GM19467 (cell line): ENCODE measurements at regions not wholly inside any gene's neighbourhood (a gene's known extent, or its start where the extent isn't known, plus 50 kb on each side); places are given as distances from the start of the nearest gene placed in this dataset.

ENCODE experiments used
- ATAC-seq: cut with Tn5 transposase; IDR thresholded peaks from one replicate; pipeline ENCODE4 v1.9.1; 2021; ENCODE audit warnings: mild to moderate bottlenecking, moderate library complexity; ENCODE audit not compliant: unreplicated experiment

DNA sequence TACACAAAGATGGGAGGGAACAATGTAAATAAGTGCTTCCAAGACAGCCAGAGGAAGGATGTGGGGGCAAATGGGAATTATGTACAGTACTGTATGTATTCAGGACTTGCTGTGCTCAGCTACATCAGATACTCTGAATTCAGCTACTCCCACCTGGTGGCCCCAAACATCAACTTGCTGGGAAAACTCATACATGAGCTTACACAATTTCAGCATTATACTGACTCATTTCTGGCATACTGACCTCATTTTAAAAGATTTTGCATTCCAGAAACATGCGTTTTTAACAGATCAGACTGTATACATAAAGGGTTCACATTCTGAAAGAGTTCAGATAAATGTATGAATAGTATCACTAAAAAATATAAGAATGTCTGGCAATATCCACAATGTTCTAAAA is 59.7 kb downstream of the GPX5 start:
- no peak for ATAC-seq

DNA sequence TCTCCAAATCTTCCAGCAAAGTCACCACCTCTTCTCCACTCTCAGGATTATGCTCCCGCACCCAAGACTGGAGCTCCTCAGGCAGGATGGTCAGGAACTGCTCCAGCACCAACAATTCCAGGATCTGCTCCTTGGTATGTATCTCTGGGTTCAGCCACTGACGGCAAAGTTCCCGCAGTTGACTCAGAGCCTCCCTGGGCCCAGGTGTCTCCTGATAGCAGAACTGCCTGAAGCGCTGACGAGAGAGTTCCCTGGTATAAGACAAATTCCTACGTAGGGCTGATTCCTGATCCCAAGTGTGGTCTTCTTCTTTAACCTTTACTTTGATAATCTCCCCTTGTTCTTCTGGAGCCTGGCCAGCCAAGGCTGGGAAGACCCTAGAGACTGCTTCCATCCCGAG is 60.6 kb downstream of the GPX5 start:
- ATAC-seq: no peak

DNA sequence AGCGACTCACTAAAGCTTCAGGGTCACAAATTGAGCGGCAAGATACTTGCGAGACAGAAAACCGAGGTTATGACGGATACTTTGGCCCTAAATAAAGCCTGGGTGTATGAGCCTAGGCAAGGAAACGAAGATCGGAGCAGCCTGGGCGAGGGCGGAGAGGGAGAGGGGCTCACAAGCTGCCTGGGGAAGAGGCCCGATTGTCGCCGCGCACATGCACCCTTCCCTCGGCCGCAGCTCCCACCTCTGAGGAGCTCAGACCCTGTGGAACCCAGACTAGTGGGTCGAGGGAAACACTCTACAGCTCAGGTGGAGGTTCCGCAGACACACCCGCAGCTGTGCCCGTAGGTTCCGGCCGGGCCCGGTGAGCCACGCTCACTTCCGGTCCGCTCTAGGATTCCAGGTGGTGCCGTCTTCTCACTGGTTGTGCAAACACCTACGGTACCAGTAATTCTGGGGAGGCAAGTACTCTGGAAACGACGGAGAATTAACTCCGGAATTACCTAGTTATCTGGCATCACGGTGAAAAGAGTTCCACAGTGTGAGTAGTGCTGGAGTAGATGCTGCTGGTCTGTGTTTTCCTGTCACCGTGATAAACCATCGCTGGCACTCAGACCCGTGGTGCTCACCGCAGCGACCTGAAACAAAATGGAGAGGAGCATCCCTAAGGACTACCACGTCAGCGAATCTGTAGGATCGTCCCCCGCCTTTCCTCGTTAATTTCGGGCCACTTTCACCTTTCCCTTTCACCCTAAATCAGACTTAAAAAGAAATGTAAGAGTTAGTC is 61.5 kb downstream of the GPX5 start:
- ATAC-seq: peak; percentile 66

DNA sequence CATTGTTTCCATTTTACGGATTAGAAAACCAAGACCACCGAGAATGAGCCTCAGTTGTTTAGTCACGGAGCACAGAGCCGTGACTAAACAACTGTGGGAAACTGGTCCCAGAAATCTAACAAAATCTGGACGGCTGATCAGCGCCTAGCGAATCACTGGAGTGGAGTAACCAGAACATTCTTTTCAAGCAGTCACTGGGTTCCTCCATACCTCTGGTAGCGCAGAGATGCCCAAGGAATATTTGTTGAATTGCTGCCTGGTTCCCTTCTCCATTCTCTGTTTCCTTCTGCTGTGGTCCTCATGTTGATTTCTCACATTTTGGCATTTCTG is 62.0 kb downstream of the GPX5 start:
- no peak for ATAC-seq

DNA sequence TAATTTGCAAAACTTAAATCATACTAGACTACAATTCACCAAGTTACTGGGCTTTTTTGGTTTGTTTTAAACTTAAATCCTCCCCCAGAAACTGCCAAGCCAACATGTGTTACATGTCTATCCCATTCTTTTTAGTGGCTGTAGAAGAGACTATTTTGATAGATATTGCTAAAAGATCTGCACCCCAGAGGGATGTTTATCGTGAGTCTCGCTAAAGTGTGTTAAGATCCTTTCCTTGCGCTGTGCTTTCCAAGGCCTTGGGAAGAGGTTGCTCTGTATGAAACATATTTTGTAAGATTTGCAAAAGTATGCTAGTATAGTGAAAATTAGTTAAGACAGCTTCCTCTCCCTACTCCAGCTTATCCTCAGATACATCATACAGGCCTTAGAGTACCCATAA is 63.0 kb downstream of the GPX5 start:
- ATAC-seq: no peak

DNA sequence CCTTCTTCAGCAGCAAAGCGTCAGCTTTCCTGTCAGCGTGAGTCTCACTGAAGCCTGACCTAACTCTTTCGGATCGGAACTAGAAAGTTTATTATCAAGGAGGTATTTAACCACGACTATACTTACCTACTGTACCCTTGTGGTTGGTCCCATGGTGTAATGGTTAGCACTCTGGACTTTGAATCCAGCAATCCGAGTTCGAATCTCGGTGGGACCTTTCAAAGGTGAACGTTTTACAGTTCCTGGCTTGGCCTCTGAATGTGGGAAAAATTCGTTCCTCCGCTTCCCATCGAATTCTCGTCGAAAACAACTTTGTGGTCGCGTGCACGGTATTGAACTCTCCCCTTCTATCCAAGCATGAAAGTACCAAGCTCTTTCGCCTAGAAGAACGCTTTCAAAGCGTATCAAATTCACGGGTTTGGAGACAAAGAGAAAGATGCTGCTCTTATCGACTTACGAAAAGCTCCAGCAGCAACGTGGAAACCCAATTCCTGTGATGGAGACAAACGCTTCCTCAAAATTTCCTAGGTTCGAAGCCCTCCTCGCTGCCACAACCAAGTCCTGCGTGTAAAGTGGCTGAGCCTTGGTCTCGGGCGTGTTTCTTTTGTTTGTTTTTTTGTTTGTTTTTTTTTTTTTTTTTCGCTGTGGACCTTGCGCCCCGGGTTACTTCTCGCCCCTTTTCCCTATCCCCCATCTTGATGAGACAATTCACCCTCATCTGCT is 63.7 kb downstream of the GPX5 start:
- peak; percentile 50 for ATAC-seq

DNA sequence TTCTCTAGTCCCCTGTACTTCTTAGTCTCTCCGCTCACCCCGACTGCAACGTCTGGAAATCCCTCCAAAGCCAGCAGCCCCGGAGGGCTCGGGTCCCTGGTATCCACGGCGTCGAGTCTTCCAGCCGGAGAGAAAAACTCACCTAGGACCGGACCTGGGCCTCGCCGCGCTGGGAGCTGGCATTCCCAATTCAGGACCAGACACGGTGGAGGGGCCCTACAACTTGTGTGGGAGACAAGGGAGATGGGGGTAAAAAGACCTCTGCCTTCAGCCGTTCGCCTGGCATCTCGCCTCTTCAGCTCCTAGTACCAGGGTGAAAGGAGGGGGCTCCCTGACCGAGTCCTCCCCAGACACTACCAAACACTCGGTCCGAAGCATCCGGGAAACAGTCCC is 64.3 kb downstream of the GPX5 start:
- ATAC-seq: no peak

DNA sequence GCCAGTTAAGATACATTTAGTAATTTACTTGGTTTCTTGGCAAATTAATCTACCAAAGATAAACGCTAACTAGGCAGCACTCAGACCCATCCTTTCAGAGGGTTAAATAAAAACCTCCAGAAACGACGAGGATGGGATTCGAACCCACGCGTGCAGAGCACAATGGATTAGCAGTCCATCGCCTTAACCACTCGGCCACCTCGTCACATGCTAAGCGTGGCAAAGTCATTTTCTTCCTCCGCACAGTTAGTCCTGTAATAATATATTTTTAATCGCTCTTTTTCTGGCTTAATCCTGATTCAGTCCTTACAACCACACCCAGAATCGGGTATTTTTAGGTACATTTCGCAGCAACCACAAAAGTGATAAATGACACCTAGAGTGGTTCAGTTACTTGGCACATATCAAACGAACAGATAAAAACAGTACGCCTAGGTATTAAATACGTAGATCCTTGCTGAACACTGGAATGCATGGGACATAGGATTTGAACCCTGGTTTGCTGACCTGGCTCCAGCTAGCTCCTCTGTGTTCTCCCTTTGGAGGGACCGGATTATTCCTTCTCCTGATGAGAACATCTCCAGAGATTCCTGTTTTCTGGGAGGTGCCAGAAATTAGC is 71.6 kb downstream of the GPX5 start:
- no peak for ATAC-seq

DNA sequence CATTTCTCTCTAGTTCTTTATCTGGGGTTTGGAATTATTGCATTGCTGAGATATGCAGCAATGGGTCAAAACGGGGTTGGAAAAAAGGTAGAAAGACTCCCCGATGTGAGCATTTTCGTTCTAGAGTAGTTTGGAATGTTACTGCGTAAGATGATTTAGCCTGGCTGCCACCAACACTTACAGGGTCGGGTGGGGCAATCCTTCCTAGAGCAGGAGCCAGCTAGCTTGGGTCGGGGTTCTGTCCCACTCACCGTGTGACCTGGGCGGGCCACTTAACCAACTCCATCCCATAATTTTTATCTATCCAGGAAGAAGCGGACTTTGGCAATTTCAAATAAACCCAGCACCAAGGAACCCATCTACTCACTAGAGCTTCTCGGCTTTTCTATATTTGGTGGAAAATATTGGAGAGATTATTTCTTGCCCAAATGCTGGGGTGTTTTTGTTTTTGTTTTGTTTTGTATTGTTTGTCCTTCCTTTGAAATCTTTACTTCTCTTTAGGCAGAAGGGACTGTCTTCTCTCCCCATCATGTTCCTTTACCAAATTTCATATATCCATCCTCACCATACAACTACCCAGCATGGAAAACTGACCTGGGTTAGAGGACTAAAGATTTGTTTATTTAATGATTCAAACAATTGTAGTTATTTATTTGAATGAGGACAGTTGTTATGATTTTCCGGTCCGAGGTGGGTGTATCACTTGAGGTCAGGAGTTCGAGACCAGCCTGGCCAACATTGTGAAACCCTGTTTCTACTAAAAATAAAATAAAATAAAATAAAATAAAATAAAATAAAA is 72.4 kb downstream of the GPX5 start:
- no peak for ATAC-seq

DNA sequence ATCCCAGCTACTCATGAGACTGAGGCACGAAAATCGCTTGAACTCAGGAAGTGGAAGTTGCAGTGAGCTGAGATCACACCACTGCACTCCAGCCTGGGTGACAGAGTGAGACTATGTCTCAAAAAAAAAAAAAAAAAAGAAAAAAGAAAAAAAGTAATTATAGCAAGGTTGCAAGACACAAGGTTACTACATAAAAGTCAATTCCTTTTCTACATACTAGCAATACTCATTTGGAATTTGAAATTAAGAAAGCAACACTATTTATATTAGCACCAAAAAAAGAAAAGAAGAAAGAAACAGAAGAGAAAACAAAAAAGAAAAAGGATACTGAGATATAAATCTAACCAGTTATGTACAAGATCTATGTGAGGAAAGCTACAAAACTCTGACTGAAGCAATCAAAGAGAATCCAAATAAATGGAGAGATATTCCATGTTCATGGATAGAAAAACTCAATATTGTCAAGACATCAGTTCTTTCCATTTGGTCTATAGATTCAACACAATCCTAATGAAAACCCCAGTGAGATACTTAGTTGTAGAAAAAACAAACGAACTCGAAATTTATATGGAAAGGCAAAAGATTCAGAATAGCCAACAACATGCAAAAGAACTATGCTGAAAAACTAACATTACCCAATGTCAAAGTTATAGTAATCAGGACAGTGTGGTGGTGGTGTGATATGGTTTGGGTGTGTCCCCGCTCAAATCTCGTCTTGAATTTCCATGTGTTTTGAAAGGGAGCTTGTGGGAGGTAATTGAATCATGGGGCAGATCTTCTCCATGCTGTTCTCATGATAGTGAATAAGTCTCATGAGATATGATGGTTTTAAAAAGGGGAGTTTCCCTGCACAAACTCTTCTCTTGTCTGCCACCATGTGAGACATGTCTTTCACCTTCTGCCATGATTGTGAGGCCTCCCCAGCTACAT is 73.3 kb downstream of the GPX5 start:
- ATAC-seq: no peak

DNA sequence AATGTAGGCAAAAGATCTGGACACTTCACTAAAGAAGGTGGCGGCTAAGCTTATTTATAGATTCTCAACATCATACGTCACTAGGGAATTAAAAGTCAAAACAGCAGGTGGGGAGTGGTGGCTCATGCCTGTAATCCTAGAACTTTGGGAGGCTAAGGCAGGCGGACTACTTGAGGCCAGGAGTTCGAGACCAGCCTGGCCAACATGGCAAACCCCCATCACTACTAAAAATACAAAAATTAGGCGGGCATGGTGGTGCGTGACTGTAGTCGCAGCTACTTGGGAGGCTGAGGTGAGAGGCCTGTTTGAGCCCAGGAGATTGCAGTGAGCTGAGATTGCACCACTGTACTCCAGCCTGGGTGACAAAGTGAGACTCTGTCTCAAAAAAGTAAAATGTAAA is 74.6 kb downstream of the GPX5 start:
- no peak for ATAC-seq

DNA sequence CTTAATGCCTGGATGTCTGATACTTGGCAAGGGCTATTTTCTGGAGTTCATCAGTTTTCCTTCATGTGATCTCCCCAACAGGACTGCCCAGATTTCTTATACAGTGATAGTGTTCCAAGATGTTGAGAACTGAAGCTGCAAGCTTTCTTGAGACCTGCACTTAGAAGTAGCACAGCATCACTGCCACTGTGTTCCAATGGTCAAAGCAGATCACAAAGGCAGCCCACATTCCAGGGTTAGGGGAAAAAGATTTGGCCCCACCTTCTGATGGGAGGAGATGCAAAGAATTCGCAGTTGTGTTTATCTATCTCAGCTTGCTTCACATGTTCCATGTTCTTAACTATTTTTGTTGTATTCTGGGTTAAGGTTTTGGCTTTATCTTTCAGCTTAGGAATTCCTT is 78.2 kb downstream of the GPX5 start:
- no peak for ATAC-seq

DNA sequence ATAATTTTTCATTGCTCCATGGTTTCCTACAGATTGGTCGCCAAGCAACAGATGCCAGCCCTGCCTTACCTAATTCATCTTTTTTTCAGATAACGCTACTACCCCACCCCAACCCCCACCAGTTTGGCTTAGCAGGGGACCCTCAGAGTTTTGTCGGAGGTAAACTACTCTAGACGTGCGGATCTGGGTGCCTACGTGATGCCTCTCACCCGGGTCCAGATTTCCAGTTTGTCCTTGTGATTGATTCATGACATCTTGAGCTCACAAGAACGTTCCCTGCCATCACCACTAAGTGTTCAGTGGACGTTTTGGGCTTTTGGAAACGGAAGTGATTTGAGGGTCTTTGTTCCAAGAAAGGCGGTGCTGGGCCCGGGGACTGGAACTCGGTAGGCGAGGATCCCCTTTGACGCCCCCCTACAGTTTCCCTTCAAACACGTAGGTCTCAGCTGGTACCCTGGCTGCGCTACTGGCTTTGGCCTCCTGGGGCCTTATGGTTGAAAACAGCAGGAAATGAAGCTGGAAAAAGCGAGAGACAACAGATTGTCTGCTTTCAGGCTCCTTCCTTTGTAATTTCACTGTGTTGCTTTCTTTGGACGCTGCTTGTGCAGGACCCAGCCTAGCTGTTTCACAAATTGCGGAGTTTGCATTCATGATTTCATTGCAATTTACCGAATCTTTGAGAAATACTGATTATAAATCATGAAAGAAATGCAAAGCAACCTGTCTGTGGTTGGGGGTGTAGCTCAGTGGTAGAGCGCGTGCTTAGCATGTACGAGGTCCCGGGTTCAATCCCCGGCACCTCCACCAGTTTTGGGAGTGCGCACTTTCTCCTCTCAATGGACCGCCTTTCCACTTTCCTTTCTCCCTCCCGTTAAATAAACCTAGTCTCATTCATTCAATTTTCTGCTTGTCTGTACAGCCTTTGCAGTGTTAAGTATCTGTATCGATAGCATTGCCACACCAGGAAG is 81.0 kb downstream of the GPX5 start:
- ATAC-seq: peak; percentile 45

DNA sequence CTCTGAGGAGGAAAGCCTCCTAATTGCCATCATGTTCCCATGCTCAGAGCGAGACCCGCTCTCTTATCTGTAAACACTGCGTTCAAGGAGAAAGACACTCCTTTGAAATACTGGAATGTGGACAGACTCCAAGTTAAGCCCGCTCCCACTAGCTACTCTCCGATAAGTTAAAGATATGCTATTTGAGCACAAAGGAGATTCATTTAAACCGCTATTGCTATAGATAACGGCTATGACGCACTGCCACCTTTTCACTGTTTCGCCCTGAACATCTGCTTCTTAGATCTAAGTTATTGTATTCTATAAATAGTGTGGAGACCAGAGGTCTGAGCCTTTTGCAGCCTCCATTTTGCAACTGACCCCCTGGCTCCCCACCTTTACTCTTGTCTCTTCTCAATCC is 82.3 kb downstream of the GPX5 start:
- no peak for ATAC-seq

DNA sequence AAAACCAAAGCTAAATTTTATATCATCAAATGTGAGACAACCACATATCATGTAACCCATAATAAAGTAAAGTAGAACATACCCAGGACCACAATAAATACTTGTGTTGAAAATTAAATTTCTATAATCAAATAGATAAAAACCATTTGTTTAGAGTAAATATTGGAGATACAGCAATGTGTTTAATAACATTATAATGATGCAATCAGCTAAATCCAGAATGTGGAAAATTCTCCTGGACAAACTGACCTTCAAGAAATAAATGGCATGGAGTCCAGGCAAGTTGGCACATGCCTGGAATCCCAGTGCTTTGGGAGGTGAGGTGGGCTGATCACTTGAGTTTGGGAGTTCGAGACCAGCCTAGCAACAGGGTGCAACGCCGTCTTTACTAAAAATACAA is 84.0 kb downstream of the GPX5 start:
- ATAC-seq: no peak

DNA sequence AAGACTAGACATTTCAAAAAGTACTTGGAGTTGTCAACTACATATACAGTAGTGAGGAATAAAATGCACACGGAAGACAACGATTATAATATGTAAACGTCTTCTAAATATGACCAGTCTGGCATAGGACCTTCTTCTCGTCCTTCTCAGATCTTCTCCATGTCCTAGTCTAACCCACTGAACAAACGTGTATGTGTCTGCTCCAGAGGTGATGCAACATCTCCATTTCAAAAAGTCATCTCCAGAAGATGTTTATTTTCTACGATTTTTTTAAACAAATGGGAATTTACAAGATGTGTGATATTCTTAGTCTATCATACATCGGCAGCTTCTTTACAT is 89.9 kb downstream of the GPX5 start:
- no peak for ATAC-seq

DNA sequence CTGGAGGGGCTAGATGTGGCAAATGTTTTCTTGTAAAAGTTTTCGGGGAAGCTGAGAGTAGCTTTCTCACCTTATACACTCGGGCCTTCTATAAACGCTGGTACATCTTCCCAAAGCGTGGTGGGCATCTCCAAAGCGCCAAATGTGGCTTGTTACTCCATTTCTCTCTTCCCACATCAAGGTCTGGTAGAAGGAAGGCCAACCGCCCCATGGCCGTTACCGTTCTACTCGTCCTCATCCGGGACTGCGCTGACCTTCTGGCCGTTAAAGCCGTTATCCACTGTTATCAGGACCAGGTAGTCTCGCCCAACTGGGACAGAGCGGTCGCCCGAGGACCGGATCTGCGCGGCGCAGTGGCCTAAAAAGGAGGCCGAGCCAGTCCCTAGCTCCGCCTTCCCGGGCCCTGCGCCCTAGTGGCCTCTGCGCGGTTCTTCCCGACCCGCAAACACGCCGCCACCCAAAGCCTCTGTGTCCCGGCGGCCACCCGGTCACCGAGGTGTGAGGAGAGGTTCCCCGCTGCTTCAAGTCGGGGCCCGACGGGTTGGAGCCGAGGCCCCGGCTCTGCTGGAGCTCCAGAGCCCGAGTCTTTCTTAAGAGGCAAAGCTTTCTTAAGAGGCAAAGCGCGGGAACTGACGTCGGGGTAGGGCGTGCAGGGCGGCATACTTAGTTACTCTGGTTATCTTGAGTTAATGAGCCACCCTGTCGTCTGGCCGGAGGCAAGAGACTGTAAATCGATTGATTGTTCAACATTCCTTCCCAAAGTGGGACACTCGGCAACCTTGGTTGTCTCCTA is 90.5 kb downstream of the GPX5 start:
- ATAC-seq: no peak

DNA sequence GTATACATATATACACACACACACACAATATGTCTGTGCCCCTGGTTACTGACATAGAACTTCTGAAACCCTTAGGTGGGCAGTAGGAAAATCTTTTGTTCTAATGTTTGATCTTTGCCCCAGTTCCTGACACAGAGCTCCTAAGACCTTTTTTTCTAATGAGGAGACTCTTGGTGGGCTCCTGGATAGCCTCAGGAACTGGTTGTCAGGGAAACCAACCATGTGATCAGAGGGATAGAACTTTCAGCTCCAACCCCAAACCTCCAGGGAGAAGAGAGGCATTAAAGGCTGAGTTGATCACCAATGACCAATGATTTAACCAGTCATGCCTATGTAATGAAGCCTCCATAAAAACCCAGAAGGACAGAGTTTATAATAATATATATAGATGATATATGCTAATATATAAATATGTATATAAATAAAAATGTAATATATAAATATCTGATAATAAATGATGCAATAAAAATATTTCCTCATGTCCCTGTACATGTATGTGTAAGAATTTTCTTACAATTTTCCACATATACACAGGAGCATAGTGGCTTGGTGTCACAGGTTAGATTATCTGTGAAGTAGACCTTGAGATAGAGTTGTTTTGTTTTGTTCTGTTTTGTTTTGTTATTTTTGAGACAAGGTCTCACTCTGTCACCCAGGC is 93.3 kb downstream of the GPX5 start:
- no peak for ATAC-seq
